K562 (cell line): ENCODE measurements at regions not wholly inside any gene's neighbourhood (a gene's known extent, or its start where the extent isn't known, plus 50 kb on each side); places are given as distances from the start of the nearest gene placed in this dataset.

Experiments used
- CREBBP ChIP-seq: IDR thresholded peaks from one replicate; pipeline ENCODE4 v1.6.1; 2012; ENCODE audit warnings: low read depth, mild to moderate bottlenecking, control low read depth, inconsistent platforms, low read length
- E2F4 ChIP-seq: sonication (generic); formaldehyde crosslinking; IDR thresholded peaks from 2 replicates; pipeline ENCODE4 v1.8.0; 2022; ENCODE audit warnings: mild to moderate bottlenecking, low read depth, missing genetic modification reagents
- E2F6 ChIP-seq, 2 experiments: IDR thresholded peaks; 2 replicates each; pipeline ENCODE4 v1.6.1; 2011; ENCODE audit warnings: borderline replicate concordance in 1 of 2, control low read depth in 1 of 2, low read depth in 1 of 2, low read length in 1 of 2, mild to moderate bottlenecking in 1 of 2, mixed read lengths in 1 of 2, moderate library complexity in 1 of 2; ENCODE audit not compliant: insufficient read depth in 1 of 2, insufficient read length in 1 of 2, poor library complexity in 1 of 2, severe bottlenecking in 1 of 2; ENCODE audit errors: extremely low read depth in 1 of 2
- FOXJ3 ChIP-seq: sonication (generic); formaldehyde crosslinking; IDR thresholded peaks from 2 replicates; pipeline ENCODE4 v1.4.0; 2020; ENCODE audit warnings: mild to moderate bottlenecking, missing genetic modification reagents
- FOXM1 ChIP-seq, 2 experiments: fragments of 450-650 bp in 1 of 2; sonication (generic) in 1 of 2; formaldehyde crosslinking in 1 of 2; IDR thresholded peaks; 2 replicates each; pipeline versions ENCODE4 v1.6.1 to v1.9.0; 2017 to 2022; ENCODE audit warnings: low read depth in 2 of 2, mild to moderate bottlenecking in 2 of 2, missing genetic modification reagents in 1 of 2, moderate library complexity in 1 of 2
- HCFC1 ChIP-seq: IDR thresholded peaks from 2 replicates; pipeline ENCODE4 v1.6.1; 2012; ENCODE audit warnings: low read depth, low read length, improper control_type of control experiment
- MAFF ChIP-seq: IDR thresholded peaks from 2 replicates; pipeline ENCODE4 v1.6.1; 2012; ENCODE audit warnings: low read length, improper control_type of control experiment
- MLLT1 ChIP-seq, 2 experiments: fragments of 450-650 bp; IDR thresholded peaks; 2 replicates each; pipeline ENCODE4 v1.6.1; 2016
- MXI1 ChIP-seq: IDR thresholded peaks from 2 replicates; pipeline ENCODE4 v1.6.1; 2011; ENCODE audit warnings: low read depth, mild to moderate bottlenecking, improper control_type of control experiment, low read length
- SP2 ChIP-seq: IDR thresholded peaks from 2 replicates; pipeline ENCODE4 v1.6.1; 2011; ENCODE audit warnings: mild to moderate bottlenecking, low read depth, low read length, moderate library complexity; ENCODE audit not compliant: poor library complexity, severe bottlenecking; ENCODE audit errors: extremely low read depth
- TRIM25 ChIP-seq: fragments of 450-650 bp; IDR thresholded peaks from 2 replicates; pipeline ENCODE4 v1.7.0; 2016; ENCODE audit warnings: borderline replicate concordance
- ZBTB40 ChIP-seq, 2 experiments: fragments of 450-650 bp in 1 of 2; sonication (generic) in 1 of 2; formaldehyde crosslinking in 1 of 2; IDR thresholded peaks; 2 replicates each; pipeline versions ENCODE4 v1.7.1 to v1.9.0; 2016 to 2022; ENCODE audit warnings: inconsistent platforms in 1 of 2, mild to moderate bottlenecking in 1 of 2, missing genetic modification reagents in 1 of 2

GRCh38 chr12:27852742-27853141 is 72.7 kb upstream of the MANSC4 start (continued):
- no peak for TF ChIP-seq E2F4 (CRISPR knock-in tag)
- no peak for TF ChIP-seq MXI1
- TF ChIP-seq SP2 = no peak
- no peak for TF ChIP-seq MAFF
- peak in 1 of 2 experiments; percentile 47; a peak in 1 of 4 replicates for TF ChIP-seq MLLT1 (IDR thresholded peaks at IDR 0.05)
- no peak for TF ChIP-seq HCFC1
- no peak for TF ChIP-seq TRIM25
- TF ChIP-seq FOXM1 (IDR thresholded peaks at IDR 0.05; ENCODE audit: low read depth) = peak; percentile 73
- no peak for TF ChIP-seq FOXM1 (CRISPR knock-in tag; IDR thresholded peaks at IDR 0.05; ENCODE audit: low read depth)
- no peak for TF ChIP-seq E2F6 (IDR thresholded peaks at IDR 0.05; ENCODE audit: borderline replicate concordance in 1 of 2, extremely low read depth in 1 of 2, insufficient read depth in 1 of 2, insufficient read length in 1 of 2, low read depth in 1 of 2, low read length in 1 of 2, poor library complexity in 1 of 2, severe bottlenecking in 1 of 2)
- TF ChIP-seq CREBBP = no peak
- no peak for TF ChIP-seq ZBTB40 (IDR thresholded peaks at IDR 0.05)
- no peak for TF ChIP-seq ZBTB40 (CRISPR knock-in tag; IDR thresholded peaks at IDR 0.05)
- no peak for TF ChIP-seq FOXJ3
